ENCODE measurements at regions not wholly inside any gene's neighbourhood (a gene's known extent, or its start where the extent isn't known, plus 50 kb on each side); places are given as distances from the start of the nearest gene placed in this dataset.

GRCh38 chr18:28468901-28469300 is 292.0 kb upstream of the CDH2 start:
- TF ChIP-seq, protein P1, sequence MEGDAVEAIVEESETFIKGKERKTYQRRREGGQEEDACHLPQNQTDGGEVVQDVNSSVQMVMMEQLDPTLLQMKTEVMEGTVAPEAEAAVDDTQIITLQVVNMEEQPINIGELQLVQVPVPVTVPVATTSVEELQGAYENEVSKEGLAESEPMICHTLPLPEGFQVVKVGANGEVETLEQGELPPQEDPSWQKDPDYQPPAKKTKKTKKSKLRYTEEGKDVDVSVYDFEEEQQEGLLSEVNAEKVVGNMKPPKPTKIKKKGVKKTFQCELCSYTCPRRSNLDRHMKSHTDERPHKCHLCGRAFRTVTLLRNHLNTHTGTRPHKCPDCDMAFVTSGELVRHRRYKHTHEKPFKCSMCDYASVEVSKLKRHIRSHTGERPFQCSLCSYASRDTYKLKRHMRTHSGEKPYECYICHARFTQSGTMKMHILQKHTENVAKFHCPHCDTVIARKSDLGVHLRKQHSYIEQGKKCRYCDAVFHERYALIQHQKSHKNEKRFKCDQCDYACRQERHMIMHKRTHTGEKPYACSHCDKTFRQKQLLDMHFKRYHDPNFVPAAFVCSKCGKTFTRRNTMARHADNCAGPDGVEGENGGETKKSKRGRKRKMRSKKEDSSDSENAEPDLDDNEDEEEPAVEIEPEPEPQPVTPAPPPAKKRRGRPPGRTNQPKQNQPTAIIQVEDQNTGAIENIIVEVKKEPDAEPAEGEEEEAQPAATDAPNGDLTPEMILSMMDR (IDR thresholded peaks at IDR 0.05): no peak

- TF ChIP-seq, protein P1 (IDR thresholded peaks at IDR 0.05): no peak
Observed at GRCh38 chr18:28466204-28466603, 289.3 kb upstream of the CDH2 start.

GRCh38 chr18:28459587-28459986 is 282.7 kb upstream of the CDH2 start:
- TF ChIP-seq, protein P1 (IDR thresholded peaks at IDR 0.05): no peak

- TF ChIP-seq, protein P1 (IDR thresholded peaks at IDR 0.05): no peak
Observed at GRCh38 chr18:28458751-28459150, 281.8 kb upstream of the CDH2 start.

DNA sequence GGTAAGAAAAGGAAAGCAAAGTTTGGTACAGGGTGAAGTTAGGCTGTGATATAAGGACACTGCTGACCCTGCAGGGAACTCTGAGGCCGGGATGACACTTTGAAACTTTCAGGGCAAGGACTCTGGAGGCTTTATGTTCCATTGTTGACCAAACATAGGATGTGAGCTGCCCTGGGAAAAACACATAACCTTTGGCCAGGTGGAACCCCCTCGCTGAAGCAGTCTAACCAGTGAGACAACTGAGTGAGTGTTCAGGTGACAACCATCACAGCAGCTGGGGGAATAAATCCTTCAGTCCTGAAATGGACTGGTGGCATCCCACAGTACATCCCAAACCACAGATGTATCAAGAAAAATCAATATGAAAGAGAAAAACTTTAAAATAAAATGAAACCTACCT is 280.9 kb upstream of the CDH2 start:
- TF ChIP-seq, protein P1 (IDR thresholded peaks at IDR 0.05): no peak

DNA sequence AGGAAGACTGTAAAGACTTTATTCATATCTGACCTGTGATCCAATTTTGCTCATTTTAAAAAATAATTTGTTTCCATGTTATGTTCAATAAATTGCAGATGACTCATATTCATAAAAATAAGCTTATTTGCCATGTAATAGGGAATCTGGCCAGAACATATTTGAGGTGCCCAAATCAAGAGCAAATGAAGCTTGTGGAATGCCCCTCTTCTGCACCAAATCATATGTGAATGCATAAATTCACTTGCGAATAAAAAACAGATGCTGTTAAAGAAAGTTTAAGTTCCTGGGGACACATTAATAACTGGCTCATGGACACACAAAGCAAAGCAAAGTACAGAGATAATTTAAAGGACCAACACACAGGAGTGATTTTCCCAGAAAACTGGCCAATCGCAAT is 279.0 kb upstream of the CDH2 start:
- TF ChIP-seq, protein P1 (IDR thresholded peaks at IDR 0.05): no peak

GRCh38 chr18:28439870-28440269 is 262.9 kb upstream of the CDH2 start:
- TF ChIP-seq, protein P1 (IDR thresholded peaks at IDR 0.05): no peak

- TF ChIP-seq, protein P1 (IDR thresholded peaks at IDR 0.05): no peak
Observed at GRCh38 chr18:28438381-28438780, 261.5 kb upstream of the CDH2 start.
